Mesendoderm (in vitro differentiated cells): ENCODE measurements at regions not wholly inside any gene's neighbourhood (a gene's known extent, or its start where the extent isn't known, plus 50 kb on each side); places are given as distances from the start of the nearest gene placed in this dataset.

Source experiments
- DNase-seq: peaks from one replicate; pipeline ENCODE4 v3.0.0; 2013
- H2AK5ac ChIP-seq: 2 replicates; pipeline ENCODE4 v1.6.1; 2013; ENCODE audit warnings: low read length, inconsistent platforms
- H2BK120ac ChIP-seq: 2 replicates; pipeline ENCODE4 v1.6.1; 2013; ENCODE audit warnings: low read depth, mild to moderate bottlenecking, low read length, moderate library complexity, mixed read lengths
- H2BK15ac ChIP-seq: replicated peaks from 2 replicates; pipeline ENCODE4 v1.6.1; 2013; ENCODE audit warnings: low read depth, mild to moderate bottlenecking, moderate library complexity
- H2BK5ac ChIP-seq: 2 replicates; pipeline ENCODE4 v1.6.1; 2013; ENCODE audit warnings: low read length, inconsistent platforms
- H3K18ac ChIP-seq: 2 replicates; pipeline ENCODE4 v1.6.1; 2013; ENCODE audit warnings: mild to moderate bottlenecking, low read length, mixed read lengths
- H3K23ac ChIP-seq: one replicate; pipeline ENCODE4 v1.6.1; 2013; ENCODE audit warnings: low read length
- H3K27ac ChIP-seq: 2 replicates; pipeline ENCODE4 v1.5.1; 2013; ENCODE audit warnings: low read depth, mild to moderate bottlenecking, inconsistent platforms, low read length, moderate library complexity
- H3K27me3 ChIP-seq: 2 replicates; pipeline ENCODE4 v1.6.1; 2013; ENCODE audit warnings: low read length, control low read depth, mild to moderate bottlenecking, inconsistent platforms; ENCODE audit not compliant: insufficient read depth, poor library complexity
- H3K36me3 ChIP-seq: 2 replicates; pipeline ENCODE4 v1.6.1; 2013; ENCODE audit warnings: low read length, inconsistent platforms; ENCODE audit not compliant: control insufficient read depth, insufficient read depth
- H3K4ac ChIP-seq: one replicate; pipeline ENCODE4 v1.6.1; 2013; ENCODE audit warnings: low read depth, mild to moderate bottlenecking, low read length, moderate library complexity
- H3K4me1 ChIP-seq: 2 replicates; pipeline ENCODE4 v1.6.1; 2013; ENCODE audit warnings: low read depth, low read length, inconsistent platforms; ENCODE audit not compliant: control insufficient read depth
- H3K4me2 ChIP-seq: 2 replicates; pipeline ENCODE4 v1.6.1; 2013; ENCODE audit warnings: low read length
- H3K4me3 ChIP-seq: 2 replicates; pipeline ENCODE4 v1.5.1; 2013; ENCODE audit warnings: mild to moderate bottlenecking, low read length
- H3K56ac ChIP-seq: one replicate; pipeline ENCODE4 v1.6.1; 2013; ENCODE audit warnings: low read length
- H3K79me1 ChIP-seq: 2 replicates; pipeline ENCODE4 v1.6.1; 2013; ENCODE audit warnings: low read length, inconsistent platforms
- H3K79me2 ChIP-seq: 2 replicates; pipeline ENCODE4 v1.6.1; 2013; ENCODE audit warnings: mild to moderate bottlenecking, low read length; ENCODE audit not compliant: control insufficient read depth, insufficient read depth
- H3K9ac ChIP-seq: 2 replicates; pipeline ENCODE4 v1.6.1; 2013; ENCODE audit warnings: low read length, inconsistent platforms
- H4K5ac ChIP-seq: one replicate; pipeline ENCODE4 v1.6.1; 2013; ENCODE audit warnings: low read length
- H4K8ac ChIP-seq: one replicate; pipeline ENCODE4 v1.6.1; 2013; ENCODE audit warnings: low read depth, mild to moderate bottlenecking, control low read depth, low read length, moderate library complexity
- WGBS: extraction: QIAGEN DNeasy Blood & Tissue Kit; methylation state at CpG from one replicate; pipeline ENCODE4 v1.1.7; 2013; ENCODE audit warnings: low lambda C conversion rate, missing lambda C conversion rate; ENCODE audit not compliant: insufficient coverage; ENCODE audit errors: extremely low coverage; 5-methylcytosine and 5-hydroxymethylcytosine counted together

- no peaks in the 10 kb centered on the region for H3K79me2 ChIP-seq
- H2AK5ac ChIP-seq: peak overlapping the region; percentile 50
- no peak overlapping the region for H3K4ac ChIP-seq
- H3K27me3 ChIP-seq: no peaks in the 10 kb centered on the region
- peaks cover under 1% of the 10 kb centered on the region for H3K4me1 ChIP-seq
- no peak overlapping the region for H4K5ac ChIP-seq
- H3K27ac ChIP-seq: no peak overlapping the region
- H3K4me3 ChIP-seq: no peak overlapping the region
- H2BK120ac ChIP-seq: no peak overlapping the region
- H3K23ac ChIP-seq: no peak overlapping the region
- H3K9ac ChIP-seq: no peak overlapping the region
- H3K18ac ChIP-seq: no peak overlapping the region
- no peak overlapping the region for H4K8ac ChIP-seq
- no peak overlapping the region for H3K56ac ChIP-seq
- DNase-seq: no peak
- H3K36me3 ChIP-seq: no peaks in the 10 kb centered on the region
- H3K4me2 ChIP-seq: no peak overlapping the region
- WGBS: no CpG with 5 or more reads among the region's 5 CpGs
- H2BK15ac ChIP-seq: no peak overlapping the region
- no peaks in the 10 kb centered on the region for H3K79me1 ChIP-seq
- H2BK5ac ChIP-seq: no peak overlapping the region
Observed at GRCh38 chr11:93902921-93903320, 52.5 kb upstream of the VSTM5 start.

- Histone ChIP-seq H3K56ac (no peak overlapping the region), H3K79me1 (no peaks in the 10 kb centered on the region), H3K4me3 (no peak overlapping the region), H2AK5ac (no peak overlapping the region), H2BK5ac (no peak overlapping the region), H2BK120ac (no peak overlapping the region), H4K8ac (no peak overlapping the region), H3K27me3 (no peaks in the 10 kb centered on the region), H3K23ac (no peak overlapping the region), H3K18ac (no peak overlapping the region), H2BK15ac (no peak overlapping the region), H3K79me2 (no peaks in the 10 kb centered on the region), H3K4me2 (no peak overlapping the region), H4K5ac (no peak overlapping the region), H3K4ac (no peak overlapping the region), H3K36me3 (no peaks in the 10 kb centered on the region), H3K4me1 (peaks cover 5% of the 10 kb centered on the region), H3K9ac (no peak overlapping the region), H3K27ac (no peak overlapping the region)
- no CpG with 5 or more reads among the region's 6 CpGs for WGBS
- DNase-seq: peak; percentile 70
Observed at GRCh38 chr11:93903989-93904388, 53.6 kb upstream of the VSTM5 start.

DNA sequence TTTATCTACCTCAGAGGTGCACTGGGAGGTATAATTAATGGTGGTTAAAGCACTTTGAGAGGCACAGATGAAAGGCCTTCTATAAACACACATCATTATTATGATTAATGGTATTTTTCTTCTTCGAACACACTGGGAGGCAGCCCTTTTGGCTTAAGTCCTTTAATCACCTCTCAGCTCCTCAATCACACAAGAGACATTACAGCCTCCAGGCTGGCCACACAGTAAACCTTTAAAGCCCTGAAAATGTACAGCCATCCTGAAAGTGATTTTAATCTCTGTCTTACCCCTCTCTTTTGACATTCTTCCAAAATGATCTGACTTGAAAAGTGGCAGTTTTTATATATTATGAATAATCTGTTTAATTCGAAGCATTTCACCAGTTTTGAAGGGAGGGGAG, 54.3 kb upstream of the VSTM5 start:
- no peak overlapping the region for H4K8ac ChIP-seq
- WGBS: no CpG with 5 or more reads among the region's 2 CpGs
- H3K36me3 ChIP-seq: no peaks in the 10 kb centered on the region
- H2AK5ac ChIP-seq: no peak overlapping the region
- no peak overlapping the region for H3K4me2 ChIP-seq
- H3K4me1 ChIP-seq: peaks cover 5% of the 10 kb centered on the region
- H3K4ac ChIP-seq: no peak overlapping the region
- no peak overlapping the region for H4K5ac ChIP-seq
- H3K79me2 ChIP-seq: no peaks in the 10 kb centered on the region
- H2BK15ac ChIP-seq: no peak overlapping the region
- H3K27ac ChIP-seq: no peak overlapping the region
- no peaks in the 10 kb centered on the region for H3K27me3 ChIP-seq
- no peak overlapping the region for H3K56ac ChIP-seq
- no peak overlapping the region for H3K9ac ChIP-seq
- no peak overlapping the region for H2BK120ac ChIP-seq
- H3K23ac ChIP-seq: no peak overlapping the region
- no peaks in the 10 kb centered on the region for H3K79me1 ChIP-seq
- no peak overlapping the region for H3K4me3 ChIP-seq
- H2BK5ac ChIP-seq: no peak overlapping the region
- no peak for DNase-seq
- no peak overlapping the region for H3K18ac ChIP-seq

GRCh38 chr11:93905384-93905783, 55.0 kb upstream of the VSTM5 start:
- H3K4me1 ChIP-seq: peaks cover 5% of the 10 kb centered on the region
- no peak overlapping the region for H2BK120ac ChIP-seq
- H2BK15ac ChIP-seq: no peak overlapping the region
- H3K4ac ChIP-seq: no peak overlapping the region
- no peaks in the 10 kb centered on the region for H3K36me3 ChIP-seq
- no peak overlapping the region for H4K8ac ChIP-seq
- no peak overlapping the region for H2BK5ac ChIP-seq
- DNase-seq: no peak
- no peak overlapping the region for H2AK5ac ChIP-seq
- H3K27ac ChIP-seq: no peak overlapping the region
- H3K4me2 ChIP-seq: no peak overlapping the region
- no peak overlapping the region for H3K56ac ChIP-seq
- no peak overlapping the region for H4K5ac ChIP-seq
- H3K27me3 ChIP-seq: no peaks in the 10 kb centered on the region
- H3K18ac ChIP-seq: no peak overlapping the region
- H3K79me1 ChIP-seq: no peaks in the 10 kb centered on the region
- no peak overlapping the region for H3K4me3 ChIP-seq
- H3K9ac ChIP-seq: no peak overlapping the region
- no peak overlapping the region for H3K23ac ChIP-seq
- no peaks in the 10 kb centered on the region for H3K79me2 ChIP-seq
- WGBS: no CpG with 5 or more reads among the region's 3 CpGs

- Histone ChIP-seq H3K23ac (no peak overlapping the region), H3K36me3 (no peaks in the 10 kb centered on the region), H3K27ac (no peak overlapping the region), H2BK5ac (no peak overlapping the region), H3K27me3 (no peaks in the 10 kb centered on the region), H4K8ac (no peak overlapping the region), H2BK15ac (no peak overlapping the region), H3K79me1 (no peaks in the 10 kb centered on the region), H2BK120ac (no peak overlapping the region), H3K56ac (no peak overlapping the region), H4K5ac (no peak overlapping the region), H3K79me2 (no peaks in the 10 kb centered on the region), H3K4me1 (peaks cover 5% of the 10 kb centered on the region), H3K4ac (no peak overlapping the region), H3K4me2 (no peak overlapping the region), H3K18ac (no peak overlapping the region), H3K4me3 (no peak overlapping the region), H2AK5ac (no peak overlapping the region), H3K9ac (no peak overlapping the region)
- WGBS: no CpG with 5 or more reads among the region's 2 CpGs
- no peak for DNase-seq
Observed at GRCh38 chr11:93906486-93906885, 56.1 kb upstream of the VSTM5 start.

- no peaks in the 10 kb centered on the region for H3K79me1 ChIP-seq
- H3K4ac ChIP-seq: no peak overlapping the region
- no peak overlapping the region for H3K4me3 ChIP-seq
- no peak for DNase-seq
- peaks cover 5% of the 10 kb centered on the region for H3K4me1 ChIP-seq
- no peak overlapping the region for H3K56ac ChIP-seq
- no peaks in the 10 kb centered on the region for H3K79me2 ChIP-seq
- H2BK5ac ChIP-seq: no peak overlapping the region
- no CpG with 5 or more reads among the region's 1 CpG for WGBS
- H4K8ac ChIP-seq: no peak overlapping the region
- no peak overlapping the region for H3K27ac ChIP-seq
- no peaks in the 10 kb centered on the region for H3K36me3 ChIP-seq
- no peaks in the 10 kb centered on the region for H3K27me3 ChIP-seq
- no peak overlapping the region for H3K23ac ChIP-seq
- no peak overlapping the region for H2BK15ac ChIP-seq
- no peak overlapping the region for H3K9ac ChIP-seq
- H3K18ac ChIP-seq: no peak overlapping the region
- no peak overlapping the region for H2AK5ac ChIP-seq
- no peak overlapping the region for H3K4me2 ChIP-seq
- H4K5ac ChIP-seq: no peak overlapping the region
- H2BK120ac ChIP-seq: peak overlapping the region; percentile 31
Observed at GRCh38 chr11:93907901-93908300, 57.5 kb upstream of the VSTM5 start.
